K562 (cell line): ENCODE measurements at regions not wholly inside any gene's neighbourhood (a gene's known extent, or its start where the extent isn't known, plus 50 kb on each side); places are given as distances from the start of the nearest gene placed in this dataset.

Experiments
- C11orf30 ChIP-seq: fragments of 450-650 bp; IDR thresholded peaks from 2 replicates; pipeline ENCODE4 v1.6.1; 2016; ENCODE audit warnings: low read depth, mild to moderate bottlenecking
- DACH1 ChIP-seq: fragments of 450-650 bp; IDR thresholded peaks from 2 replicates; pipeline ENCODE4 v1.6.1; 2018; ENCODE audit not compliant: partially characterized antibody
- FOXM1 ChIP-seq, 2 experiments: fragments of 450-650 bp in 1 of 2; sonication (generic) in 1 of 2; formaldehyde crosslinking in 1 of 2; IDR thresholded peaks; 2 replicates each; pipeline versions ENCODE4 v1.6.1 to v1.9.0; 2017 to 2022; ENCODE audit warnings: low read depth in 2 of 2, mild to moderate bottlenecking in 2 of 2, missing genetic modification reagents in 1 of 2, moderate library complexity in 1 of 2
- KDM5B ChIP-seq: fragments of 200-600 bp; sonication (generic); IDR thresholded peaks from 2 replicates; pipeline ENCODE4 v1.6.1; 2012; ENCODE audit warnings: low read depth, mild to moderate bottlenecking, moderate library complexity, low read length, control low read depth, inconsistent platforms; ENCODE audit not compliant: insufficient replicate concordance
- MAFF ChIP-seq: IDR thresholded peaks from 2 replicates; pipeline ENCODE4 v1.6.1; 2012; ENCODE audit warnings: low read length, improper control_type of control experiment
- MEF2A ChIP-seq: IDR thresholded peaks from 2 replicates; pipeline ENCODE4 v1.6.1; 2011; ENCODE audit warnings: low read depth, mild to moderate bottlenecking, low read length, moderate library complexity; ENCODE audit not compliant: control insufficient read depth
- MTA1 ChIP-seq: fragments of 450-650 bp; IDR thresholded peaks from 2 replicates; pipeline ENCODE4 v1.6.1; 2017; ENCODE audit warnings: borderline replicate concordance
- MYNN ChIP-seq, 2 experiments: sonication (generic); formaldehyde crosslinking in 1 of 2; IDR thresholded peaks; 2 replicates each; pipeline versions ENCODE4 v1.5.0 to v1.6.1; 2016 to 2020; ENCODE audit warnings: antibody characterized with exemption in 1 of 2, missing genetic modification reagents in 1 of 2
- PHB ChIP-seq: fragments of 250-450 bp; sonication (Bioruptor Pico); IDR thresholded peaks from 2 replicates; pipeline ENCODE4 v1.5.0; 2021
- ZNF184 ChIP-seq: sonication (generic); formaldehyde crosslinking; IDR thresholded peaks from 2 replicates; pipeline ENCODE4 v1.5.0; 2020; ENCODE audit warnings: missing genetic modification reagents
- ZNF316 ChIP-seq: fragments of 450-650 bp; IDR thresholded peaks from 2 replicates; pipeline ENCODE4 v1.6.1; 2016
- ZNF766 ChIP-seq: fragments of 200-800 bp; sonication (Bioruptor generic); conservative IDR thresholded peaks from 2 replicates; pipeline ENCODE4 v1.6.1; 2016; ENCODE audit warnings: missing genetic modification characterization, missing compliant biosample characterization
- TF ChIP-seq, protein P1 (sequence below), 2 experiments: fragments of 450-650 bp in 1 of 2; IDR thresholded peaks; 2 replicates each; pipeline ENCODE4 v1.6.1; 2011 to 2017; ENCODE audit warnings: low read depth in 2 of 2, antibody characterized with exemption in 1 of 2, borderline replicate concordance in 1 of 2, low read length in 1 of 2, mild to moderate bottlenecking in 1 of 2, mixed read lengths in 1 of 2; ENCODE audit not compliant: control insufficient read depth in 1 of 2
- TF ChIP-seq, protein P2 (sequence below): fragments of 450-650 bp; IDR thresholded peaks from 2 replicates; pipeline ENCODE4 v1.6.1; 2016; ENCODE audit warnings: antibody characterized with exemption
- TF ChIP-seq, protein P3 (sequence below): fragments of 450-650 bp; formaldehyde crosslinking; IDR thresholded peaks from 2 replicates; pipeline ENCODE4 v1.4.0; 2022; ENCODE audit warnings: mild to moderate bottlenecking, moderate library complexity
- TF ChIP-seq, protein P4 (sequence below): sonication (generic); formaldehyde crosslinking; IDR thresholded peaks from 2 replicates; pipeline ENCODE4 v1.8.0; 2022; ENCODE audit warnings: mild to moderate bottlenecking, low read depth, missing genetic modification reagents
- TF ChIP-seq, protein P5 (sequence below): fragments of 450-650 bp; formaldehyde crosslinking; IDR thresholded peaks from 2 replicates; pipeline ENCODE4 v1.4.0; 2020; ENCODE audit warnings: mild to moderate bottlenecking, moderate library complexity
- TF ChIP-seq, protein P6 (sequence below): sonication (generic); formaldehyde crosslinking; IDR thresholded peaks from 2 replicates; pipeline ENCODE4 v1.8.0; 2022; ENCODE audit warnings: missing genetic modification reagents, mild to moderate bottlenecking, borderline replicate concordance

DNA sequence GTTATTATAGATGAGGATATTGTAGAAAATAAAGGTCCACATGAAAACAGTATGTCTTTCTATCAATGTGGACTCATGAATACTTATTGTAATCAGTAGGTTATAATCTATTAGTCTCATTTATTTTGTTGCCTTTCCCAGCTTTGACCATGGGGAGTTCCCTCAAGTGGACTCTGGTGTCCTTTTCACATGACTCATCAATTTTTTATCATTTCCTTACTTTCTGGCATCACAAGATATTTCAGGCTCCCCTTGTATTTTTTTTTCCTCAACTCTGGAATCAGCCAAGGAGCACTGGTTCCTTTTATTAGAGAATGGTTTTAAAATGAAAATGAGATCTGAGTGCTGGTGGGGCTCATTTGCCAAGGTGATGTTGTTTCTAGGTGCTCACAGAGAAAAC lies 63.4 kb upstream of the DIAPH3 start (continued):
- TF ChIP-seq, protein P1, sequence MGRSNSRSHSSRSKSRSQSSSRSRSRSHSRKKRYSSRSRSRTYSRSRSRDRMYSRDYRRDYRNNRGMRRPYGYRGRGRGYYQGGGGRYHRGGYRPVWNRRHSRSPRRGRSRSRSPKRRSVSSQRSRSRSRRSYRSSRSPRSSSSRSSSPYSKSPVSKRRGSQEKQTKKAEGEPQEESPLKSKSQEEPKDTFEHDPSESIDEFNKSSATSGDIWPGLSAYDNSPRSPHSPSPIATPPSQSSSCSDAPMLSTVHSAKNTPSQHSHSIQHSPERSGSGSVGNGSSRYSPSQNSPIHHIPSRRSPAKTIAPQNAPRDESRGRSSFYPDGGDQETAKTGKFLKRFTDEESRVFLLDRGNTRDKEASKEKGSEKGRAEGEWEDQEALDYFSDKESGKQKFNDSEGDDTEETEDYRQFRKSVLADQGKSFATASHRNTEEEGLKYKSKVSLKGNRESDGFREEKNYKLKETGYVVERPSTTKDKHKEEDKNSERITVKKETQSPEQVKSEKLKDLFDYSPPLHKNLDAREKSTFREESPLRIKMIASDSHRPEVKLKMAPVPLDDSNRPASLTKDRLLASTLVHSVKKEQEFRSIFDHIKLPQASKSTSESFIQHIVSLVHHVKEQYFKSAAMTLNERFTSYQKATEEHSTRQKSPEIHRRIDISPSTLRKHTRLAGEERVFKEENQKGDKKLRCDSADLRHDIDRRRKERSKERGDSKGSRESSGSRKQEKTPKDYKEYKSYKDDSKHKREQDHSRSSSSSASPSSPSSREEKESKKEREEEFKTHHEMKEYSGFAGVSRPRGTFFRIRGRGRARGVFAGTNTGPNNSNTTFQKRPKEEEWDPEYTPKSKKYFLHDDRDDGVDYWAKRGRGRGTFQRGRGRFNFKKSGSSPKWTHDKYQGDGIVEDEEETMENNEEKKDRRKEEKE (IDR thresholded peaks at IDR 0.05; ENCODE audit: borderline replicate concordance in 1 of 2, control insufficient read depth in 1 of 2, low read depth in 2 of 2, low read length in 1 of 2) = no peak
- TF ChIP-seq DACH1 = peak; percentile 28
- TF ChIP-seq, protein P2, sequence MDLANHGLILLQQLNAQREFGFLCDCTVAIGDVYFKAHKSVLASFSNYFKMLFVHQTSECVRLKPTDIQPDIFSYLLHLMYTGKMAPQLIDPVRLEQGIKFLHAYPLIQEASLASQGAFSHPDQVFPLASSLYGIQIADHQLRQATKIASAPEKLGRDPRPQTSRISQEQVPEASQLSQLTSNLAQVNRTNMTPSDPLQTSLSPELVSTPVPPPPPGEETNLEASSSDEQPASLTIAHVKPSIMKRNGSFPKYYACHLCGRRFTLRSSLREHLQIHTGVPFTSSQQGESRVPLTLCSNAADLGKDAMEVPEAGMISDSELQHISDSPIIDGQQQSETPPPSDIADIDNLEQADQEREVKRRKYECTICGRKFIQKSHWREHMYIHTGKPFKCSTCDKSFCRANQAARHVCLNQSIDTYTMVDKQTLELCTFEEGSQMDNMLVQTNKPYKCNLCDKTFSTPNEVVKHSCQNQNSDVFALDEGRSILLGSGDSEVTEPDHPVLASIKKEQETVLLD = no peak
- no peak for TF ChIP-seq ZNF184 (CRISPR knock-in tag)
- TF ChIP-seq, protein P3, sequence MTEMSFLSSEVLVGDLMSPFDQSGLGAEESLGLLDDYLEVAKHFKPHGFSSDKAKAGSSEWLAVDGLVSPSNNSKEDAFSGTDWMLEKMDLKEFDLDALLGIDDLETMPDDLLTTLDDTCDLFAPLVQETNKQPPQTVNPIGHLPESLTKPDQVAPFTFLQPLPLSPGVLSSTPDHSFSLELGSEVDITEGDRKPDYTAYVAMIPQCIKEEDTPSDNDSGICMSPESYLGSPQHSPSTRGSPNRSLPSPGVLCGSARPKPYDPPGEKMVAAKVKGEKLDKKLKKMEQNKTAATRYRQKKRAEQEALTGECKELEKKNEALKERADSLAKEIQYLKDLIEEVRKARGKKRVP = no peak
- TF ChIP-seq FOXM1 (IDR thresholded peaks at IDR 0.05; ENCODE audit: low read depth) = no peak
- no peak for TF ChIP-seq FOXM1 (CRISPR knock-in tag; IDR thresholded peaks at IDR 0.05; ENCODE audit: low read depth)
- TF ChIP-seq, protein P4, sequence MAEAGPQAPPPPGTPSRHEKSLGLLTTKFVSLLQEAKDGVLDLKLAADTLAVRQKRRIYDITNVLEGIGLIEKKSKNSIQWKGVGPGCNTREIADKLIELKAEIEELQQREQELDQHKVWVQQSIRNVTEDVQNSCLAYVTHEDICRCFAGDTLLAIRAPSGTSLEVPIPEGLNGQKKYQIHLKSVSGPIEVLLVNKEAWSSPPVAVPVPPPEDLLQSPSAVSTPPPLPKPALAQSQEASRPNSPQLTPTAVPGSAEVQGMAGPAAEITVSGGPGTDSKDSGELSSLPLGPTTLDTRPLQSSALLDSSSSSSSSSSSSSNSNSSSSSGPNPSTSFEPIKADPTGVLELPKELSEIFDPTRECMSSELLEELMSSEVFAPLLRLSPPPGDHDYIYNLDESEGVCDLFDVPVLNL (CRISPR knock-in tag) = no peak
- no peak for TF ChIP-seq MEF2A
- TF ChIP-seq ZNF766 = no peak
- TF ChIP-seq C11orf30 = peak; percentile 96
- no peak for TF ChIP-seq MYNN (IDR thresholded peaks at IDR 0.05)
- no peak for TF ChIP-seq MYNN (CRISPR knock-in tag; IDR thresholded peaks at IDR 0.05)
- no peak for TF ChIP-seq MTA1
- no peak for TF ChIP-seq PHB (CRISPR knock-in tag)
- TF ChIP-seq, protein P5, sequence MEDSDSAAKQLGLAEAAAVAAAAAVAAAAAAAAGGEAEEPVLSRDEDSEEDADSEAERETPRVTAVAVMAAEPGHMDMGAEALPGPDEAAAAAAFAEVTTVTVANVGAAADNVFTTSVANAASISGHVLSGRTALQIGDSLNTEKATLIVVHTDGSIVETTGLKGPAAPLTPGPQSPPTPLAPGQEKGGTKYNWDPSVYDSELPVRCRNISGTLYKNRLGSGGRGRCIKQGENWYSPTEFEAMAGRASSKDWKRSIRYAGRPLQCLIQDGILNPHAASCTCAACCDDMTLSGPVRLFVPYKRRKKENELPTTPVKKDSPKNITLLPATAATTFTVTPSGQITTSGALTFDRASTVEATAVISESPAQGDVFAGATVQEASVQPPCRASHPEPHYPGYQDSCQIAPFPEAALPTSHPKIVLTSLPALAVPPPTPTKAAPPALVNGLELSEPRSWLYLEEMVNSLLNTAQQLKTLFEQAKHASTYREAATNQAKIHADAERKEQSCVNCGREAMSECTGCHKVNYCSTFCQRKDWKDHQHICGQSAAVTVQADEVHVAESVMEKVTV (CRISPR knock-in tag) = no peak
- no peak for TF ChIP-seq KDM5B
- TF ChIP-seq, protein P6, sequence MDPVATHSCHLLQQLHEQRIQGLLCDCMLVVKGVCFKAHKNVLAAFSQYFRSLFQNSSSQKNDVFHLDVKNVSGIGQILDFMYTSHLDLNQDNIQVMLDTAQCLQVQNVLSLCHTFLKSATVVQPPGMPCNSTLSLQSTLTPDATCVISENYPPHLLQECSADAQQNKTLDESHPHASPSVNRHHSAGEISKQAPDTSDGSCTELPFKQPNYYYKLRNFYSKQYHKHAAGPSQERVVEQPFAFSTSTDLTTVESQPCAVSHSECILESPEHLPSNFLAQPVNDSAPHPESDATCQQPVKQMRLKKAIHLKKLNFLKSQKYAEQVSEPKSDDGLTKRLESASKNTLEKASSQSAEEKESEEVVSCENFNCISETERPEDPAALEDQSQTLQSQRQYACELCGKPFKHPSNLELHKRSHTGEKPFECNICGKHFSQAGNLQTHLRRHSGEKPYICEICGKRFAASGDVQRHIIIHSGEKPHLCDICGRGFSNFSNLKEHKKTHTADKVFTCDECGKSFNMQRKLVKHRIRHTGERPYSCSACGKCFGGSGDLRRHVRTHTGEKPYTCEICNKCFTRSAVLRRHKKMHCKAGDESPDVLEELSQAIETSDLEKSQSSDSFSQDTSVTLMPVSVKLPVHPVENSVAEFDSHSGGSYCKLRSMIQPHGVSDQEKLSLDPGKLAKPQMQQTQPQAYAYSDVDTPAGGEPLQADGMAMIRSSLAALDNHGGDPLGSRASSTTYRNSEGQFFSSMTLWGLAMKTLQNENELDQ (CRISPR knock-in tag) = no peak
- TF ChIP-seq ZNF316 = peak; percentile 98
- peak; percentile 95 for TF ChIP-seq MAFF
